HG03159 (cell line): ENCODE measurements at regions not wholly inside any gene's neighbourhood (a gene's known extent, or its start where the extent isn't known, plus 50 kb on each side); places are given as distances from the start of the nearest gene placed in this dataset.

Experiments
- ATAC-seq: cut with Tn5 transposase; IDR thresholded peaks from one replicate; pipeline ENCODE4 v1.9.1; 2021; ENCODE audit warnings: mild to moderate bottlenecking, moderate library complexity; ENCODE audit not compliant: unreplicated experiment

GRCh38 chr12:128150961-128151360 lies 116.0 kb upstream of the TMEM132C start:
- no peak for ATAC-seq

GRCh38 chr12:128155571-128155970 lies 111.4 kb upstream of the TMEM132C start:
- ATAC-seq: no peak

GRCh38 chr12:128163086-128163485 lies 103.9 kb upstream of the TMEM132C start:
- ATAC-seq: no peak

DNA sequence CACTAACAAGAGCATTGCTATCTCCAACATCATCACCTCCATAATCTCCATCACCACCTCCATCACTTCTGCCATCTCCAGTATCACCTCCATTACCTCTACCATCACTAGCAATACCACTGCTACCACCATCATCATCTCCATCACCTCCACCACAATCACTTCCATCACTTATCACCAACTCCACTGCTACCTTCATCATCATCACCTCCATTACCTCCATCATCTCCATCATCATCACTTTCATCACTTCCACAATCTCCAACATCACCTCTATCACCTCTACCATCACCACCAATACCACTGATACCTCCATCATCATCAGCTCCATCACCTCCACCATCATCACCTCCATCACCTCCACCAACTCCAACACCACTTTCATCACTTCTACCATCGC lies 102.4 kb upstream of the TMEM132C start:
- ATAC-seq: no peak

DNA sequence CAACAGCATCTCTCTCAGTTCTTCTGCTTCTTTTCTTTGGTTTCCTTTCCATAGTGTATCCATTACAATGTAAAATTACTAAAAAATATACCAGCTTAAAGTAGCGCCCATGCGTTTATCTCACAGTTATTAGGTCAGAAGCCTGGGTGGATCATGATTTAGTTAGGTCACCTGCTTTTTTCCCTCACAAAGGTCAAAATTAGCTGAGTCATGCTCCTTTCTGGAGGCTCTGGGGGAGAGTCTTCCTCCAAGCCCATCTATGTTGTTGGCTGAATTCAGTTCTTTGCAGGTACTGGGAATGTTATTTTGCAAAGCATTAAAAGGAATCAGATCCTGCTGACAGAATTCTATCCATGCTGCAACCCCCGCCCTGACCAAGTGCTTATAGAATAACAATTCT lies 101.6 kb upstream of the TMEM132C start:
- no peak for ATAC-seq

GRCh38 chr12:128168273-128168672 lies 98.7 kb upstream of the TMEM132C start:
- no peak for ATAC-seq

DNA sequence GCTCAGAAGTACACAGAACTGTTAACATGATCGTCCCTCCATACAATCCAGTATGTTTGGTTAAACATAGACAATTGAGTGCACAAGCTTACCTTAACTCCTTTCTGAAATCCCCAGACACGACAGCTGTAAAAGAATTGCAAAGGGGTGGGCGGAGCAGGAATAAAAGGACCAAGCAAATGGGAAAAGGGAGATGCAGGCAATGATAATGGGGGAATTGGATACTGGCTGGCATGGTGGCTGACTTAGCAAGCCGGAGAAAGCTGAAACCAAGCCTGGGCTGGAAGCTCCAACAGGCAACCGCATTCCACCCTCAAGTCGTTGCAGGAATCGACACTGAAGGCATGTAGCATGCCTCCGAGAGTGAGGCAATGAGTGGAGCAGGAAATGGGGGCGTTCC lies 96.8 kb upstream of the TMEM132C start:
- ATAC-seq: no peak

DNA sequence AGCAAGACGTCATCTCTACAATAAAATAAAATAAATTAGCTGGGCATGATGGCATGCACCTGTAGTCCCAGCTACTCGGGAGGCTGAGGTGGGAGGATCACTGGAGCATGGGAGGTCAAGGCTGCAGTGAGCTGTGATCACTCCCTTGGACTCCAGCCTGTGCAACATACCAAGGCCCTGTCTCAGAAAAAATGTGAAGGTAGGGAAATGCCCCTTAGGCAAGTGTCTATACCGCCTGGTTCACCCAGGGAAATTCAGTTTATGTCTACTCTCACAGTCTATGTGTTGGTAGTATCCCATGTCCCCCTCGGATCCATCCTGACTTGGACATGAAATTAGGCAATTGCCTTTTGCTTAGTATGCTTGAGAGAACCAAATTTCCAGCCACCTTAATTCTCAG lies 88.4 kb upstream of the TMEM132C start:
- ATAC-seq: no peak

DNA sequence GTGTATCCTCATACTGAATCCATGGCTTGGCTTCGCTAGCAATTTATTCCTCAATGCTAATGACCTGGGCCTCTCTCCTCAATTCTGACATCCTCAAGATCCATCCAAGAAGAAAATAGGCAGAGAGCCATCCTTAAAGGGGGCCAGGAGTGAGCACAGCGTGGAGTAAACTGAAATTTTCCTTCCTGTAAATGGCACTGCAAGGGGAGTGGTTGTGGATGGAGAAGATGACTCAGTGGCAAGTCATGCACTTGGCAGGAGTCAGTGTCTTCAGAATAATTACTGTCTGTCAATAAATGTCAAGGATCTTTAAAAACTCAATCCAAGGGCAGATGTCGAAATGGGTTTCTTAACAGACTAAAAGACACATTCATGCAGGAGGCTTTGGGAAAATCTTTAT lies 88.0 kb upstream of the TMEM132C start:
- ATAC-seq: no peak

DNA sequence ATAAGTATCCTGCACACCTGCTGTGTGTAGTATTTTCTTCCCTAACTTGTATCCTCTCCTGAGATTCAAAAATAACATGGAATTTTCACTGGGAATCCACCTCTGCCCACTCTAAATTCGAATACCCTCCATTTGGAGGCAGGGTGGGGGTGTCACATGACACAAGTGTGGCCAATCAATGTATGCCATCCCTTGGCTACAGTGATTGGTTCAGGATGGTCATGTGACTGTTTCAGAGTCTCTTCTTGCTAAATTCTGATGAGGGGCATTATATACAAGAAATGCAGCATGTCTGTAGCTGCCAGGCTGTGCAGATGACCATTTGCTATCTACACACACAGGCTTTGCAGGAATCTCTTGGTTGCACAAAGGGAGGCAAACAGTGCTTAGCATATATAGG lies 86.8 kb upstream of the TMEM132C start:
- ATAC-seq: no peak

- no peak for ATAC-seq
These were observed 76.9 kb upstream of the TMEM132C start for GRCh38 chr12:128190052-128190451.

DNA sequence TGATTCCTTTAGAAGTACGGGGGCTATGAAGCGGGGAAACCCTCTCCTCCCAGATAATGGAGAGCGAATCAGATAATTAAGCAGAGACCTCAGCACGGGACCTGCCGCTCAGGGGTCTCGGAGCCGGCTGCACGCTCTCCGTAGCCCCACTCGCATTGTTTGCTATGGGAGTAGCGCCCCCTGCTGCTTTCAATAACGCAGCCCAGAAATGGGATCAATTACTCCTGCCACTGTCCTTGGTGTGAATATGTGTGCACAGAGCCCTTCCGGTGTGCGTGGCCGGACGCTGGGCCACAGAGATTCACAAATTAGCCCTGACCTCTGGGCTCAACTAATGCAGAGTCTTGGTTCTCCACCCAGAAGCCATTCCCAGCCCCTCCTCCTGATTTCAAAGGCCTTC lies 76.4 kb upstream of the TMEM132C start:
- no peak for ATAC-seq

- no peak for ATAC-seq
These were observed 75.6 kb upstream of the TMEM132C start for GRCh38 chr12:128191380-128191779.

DNA sequence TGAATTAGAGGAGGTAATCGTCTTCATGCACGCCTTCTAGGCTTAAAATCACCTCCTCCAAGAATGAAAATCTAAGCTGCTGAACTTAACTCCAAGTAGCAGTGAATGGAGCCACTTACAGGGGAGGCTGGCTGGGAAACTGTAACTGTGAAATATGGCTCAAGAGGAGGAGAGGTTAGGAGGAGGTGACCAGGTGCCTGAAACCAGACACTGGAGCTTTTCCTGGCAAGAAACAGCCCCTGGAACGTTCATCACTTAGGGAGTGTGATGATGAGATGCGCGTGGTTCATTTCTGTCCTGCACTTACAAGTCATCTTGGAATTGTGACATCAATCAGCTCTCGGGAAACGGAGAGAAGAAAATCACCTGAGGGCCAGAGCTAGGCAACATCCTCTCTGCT lies 62.3 kb upstream of the TMEM132C start:
- no peak for ATAC-seq

GRCh38 chr12:128205145-128205544 lies 61.8 kb upstream of the TMEM132C start:
- no peak for ATAC-seq

GRCh38 chr12:128205758-128206157 lies 61.2 kb upstream of the TMEM132C start:
- no peak for ATAC-seq
